CD8-positive, alpha-beta memory T cell (primary cell): ENCODE measurements at regions not wholly inside any gene's neighbourhood (a gene's known extent, or its start where the extent isn't known, plus 50 kb on each side); places are given as distances from the start of the nearest gene placed in this dataset.
"Not testable (repeated sequence)": the region's sequence is repeated elsewhere in the genome, so short reads cannot be mapped to it uniquely, and the experiment has no call there.

Experiments
- CTCF ChIA-PET: fragments of 350-600 bp; sonication (Branson Sonifier 250); formaldehyde crosslinking; loops from one replicate; lab custom pipeline; 2021; ENCODE audit warnings: antibody characterized with exemption; lab: Charles Lee
- POLR2A ChIA-PET: fragments of 350-600 bp; sonication (Branson Sonifier 250); formaldehyde crosslinking; loops from one replicate; lab custom pipeline; 2021; ENCODE audit warnings: antibody characterized with exemption; lab: Charles Lee
- DNase-seq, 5 donors: peaks; one replicate each; pipeline versions ENCODE4 v3.0.0 to v3.0.0-alpha.2; 2020 to 2022; ENCODE audit warnings: mixed read lengths in 1 of 5
- H3K27ac ChIP-seq: one replicate; pipeline ENCODE4 v1.7.0; 2013; ENCODE audit warnings: low read depth, mild to moderate bottlenecking, low read length, moderate library complexity
- H3K27me3 ChIP-seq: 2 replicates; pipeline ENCODE4 v1.7.0; 2013; ENCODE audit warnings: low read length, mild to moderate bottlenecking; ENCODE audit not compliant: insufficient read depth, poor library complexity, severe bottlenecking
- H3K36me3 ChIP-seq: 2 replicates; pipeline ENCODE4 v1.7.0; 2013; ENCODE audit warnings: mild to moderate bottlenecking, low read length, moderate library complexity; ENCODE audit not compliant: insufficient read depth
- H3K4me1 ChIP-seq: 2 replicates; pipeline ENCODE4 v1.7.0; 2013; ENCODE audit warnings: mild to moderate bottlenecking, low read length, moderate library complexity; ENCODE audit not compliant: insufficient read depth
- H3K4me3 ChIP-seq: 2 replicates; pipeline ENCODE4 v1.7.0; 2013; ENCODE audit warnings: mild to moderate bottlenecking, low read length
- H3K9me3 ChIP-seq: 2 replicates; pipeline ENCODE4 v1.7.0; 2013; ENCODE audit warnings: mild to moderate bottlenecking, low read length
- H3K27ac Mint-ChIP-seq, 8 donors: one replicate each; pipeline ENCODE4 v1.8.0; 2020 to 2021; ENCODE audit warnings: mixed read lengths in 8 of 8, mild to moderate bottlenecking in 6 of 8, inconsistent platforms in 3 of 8, moderate library complexity in 3 of 8
- H3K27me3 Mint-ChIP-seq, 2 donors: one replicate each; pipeline ENCODE4 v1.8.0; 2020 to 2021; ENCODE audit warnings: mixed read lengths in 2 of 2, mild to moderate bottlenecking in 1 of 2, moderate library complexity in 1 of 2
- H3K36me3 Mint-ChIP-seq, 3 donors: one replicate each; pipeline ENCODE4 v1.8.0; 2020 to 2021; ENCODE audit warnings: mixed read lengths in 3 of 3, inconsistent platforms in 1 of 3, mild to moderate bottlenecking in 1 of 3
- H3K4me1 Mint-ChIP-seq, 3 donors: one replicate each; pipeline ENCODE4 v1.8.0; 2020 to 2021; ENCODE audit warnings: mixed read lengths in 3 of 3, inconsistent platforms in 1 of 3, mild to moderate bottlenecking in 1 of 3
- H3K4me3 Mint-ChIP-seq, 7 donors: one replicate each; pipeline ENCODE4 v1.8.0; 2020 to 2021; ENCODE audit warnings: mixed read lengths in 7 of 7, mild to moderate bottlenecking in 6 of 7, moderate library complexity in 4 of 7, inconsistent platforms in 2 of 7
- H3K9me3 Mint-ChIP-seq, 5 donors: one replicate each; pipeline ENCODE4 v1.8.0; 2020 to 2022; ENCODE audit warnings: mixed read lengths in 5 of 5, mild to moderate bottlenecking in 3 of 5, moderate library complexity in 2 of 5, inconsistent platforms in 1 of 5

GRCh38 chr16:22688930-22689329 lies 125.0 kb upstream of the HS3ST2 start:
- Histone ChIP-seq H3K36me3 (no peaks in the 10 kb centered on the region), H3K27ac (no peak overlapping the region), H3K4me3 (no peak overlapping the region), H3K4me1 (no peaks in the 10 kb centered on the region), H3K27me3 (no peaks in the 10 kb centered on the region), H3K9me3 (no peaks in the 10 kb centered on the region)
- Mint-ChIP-seq H3K4me1 (peaks cover 6 to 9% (median 9%) of the 10 kb centered on the region in 3 donors), H3K36me3 (peaks cover 0 to 7% (median 0%) of the 10 kb centered on the region in 3 donors), H3K9me3 (peaks cover 3 to 10% (median 6%) of the 10 kb centered on the region in 5 donors), H3K27ac (no peak overlapping the region), H3K27me3 (peaks cover 2 to 9% of the 10 kb centered on the region in 2 donors), H3K4me3 (no peak overlapping the region)
- no peak for DNase-seq
- POLR2A ChIA-PET: no interaction called here
- CTCF ChIA-PET: no interaction called here

- Histone ChIP-seq H3K4me3 (no peak overlapping the region), H3K27ac (no peak overlapping the region), H3K9me3 (no peaks in the 10 kb centered on the region), H3K36me3 (no peaks in the 10 kb centered on the region), H3K4me1 (no peaks in the 10 kb centered on the region), H3K27me3 (no peaks in the 10 kb centered on the region)
- no peak overlapping the region for H3K4me3 Mint-ChIP-seq
- H3K27me3 Mint-ChIP-seq: peaks cover 0 to 6% of the 10 kb centered on the region in 2 donors
- H3K9me3 Mint-ChIP-seq: peaks cover 3 to 6% (median 5%) of the 10 kb centered on the region in 5 donors
- DNase-seq: no peak
- peaks cover 0 to 3% (median 0%) of the 10 kb centered on the region in 3 donors for H3K36me3 Mint-ChIP-seq
- no peak overlapping the region for H3K27ac Mint-ChIP-seq
- ChIA-PET POLR2A (no interaction called here), CTCF (no interaction called here)
- H3K4me1 Mint-ChIP-seq: no peaks in the 10 kb centered on the region
Measured at GRCh38 chr16:22691335-22691734, 122.6 kb upstream of the HS3ST2 start.

GRCh38 chr16:22692034-22692433 lies 121.9 kb upstream of the HS3ST2 start:
- H3K9me3 Mint-ChIP-seq: peaks cover under 1 to 5% (median 1%) of the 10 kb centered on the region in 5 donors
- no peaks in the 10 kb centered on the region for H3K9me3 ChIP-seq
- no peak overlapping the region for H3K4me3 ChIP-seq
- H3K27ac Mint-ChIP-seq: no peak overlapping the region
- H3K27me3 Mint-ChIP-seq: peaks cover 2 to 12% of the 10 kb centered on the region in 2 donors
- no peaks in the 10 kb centered on the region for H3K27me3 ChIP-seq
- no peak overlapping the region for H3K27ac ChIP-seq
- ChIA-PET POLR2A (no interaction called here), CTCF (no interaction called here)
- H3K4me3 Mint-ChIP-seq: no peak overlapping the region
- no peaks in the 10 kb centered on the region for H3K36me3 ChIP-seq
- peaks cover 0 to 1% (median 0%) of the 10 kb centered on the region in 3 donors for H3K36me3 Mint-ChIP-seq
- DNase-seq: no peak
- H3K4me1 Mint-ChIP-seq: no peaks in the 10 kb centered on the region
- H3K4me1 ChIP-seq: no peaks in the 10 kb centered on the region

- ChIA-PET POLR2A (no interaction called here), CTCF (no interaction called here)
- H3K9me3 Mint-ChIP-seq: no peaks in the 10 kb centered on the region
Measured at GRCh38 chr16:22692916-22693637, 120.9 kb upstream of the HS3ST2 start.

GRCh38 chr16:22693638-22694340 lies 120.2 kb upstream of the HS3ST2 start:
- CTCF ChIA-PET: no interaction called here
- Mint-ChIP-seq H3K4me1 (no peaks in the 10 kb centered on the region), H3K36me3 (no peaks in the 10 kb centered on the region), H3K27me3 (peaks cover 9 to 14% of the 10 kb centered on the region in 2 donors), H3K9me3 (no peaks in the 10 kb centered on the region), H3K4me3 (no peak overlapping the region), H3K27ac (no peak overlapping the region)
- Histone ChIP-seq H3K27me3 (no peaks in the 10 kb centered on the region), H3K4me1 (no peaks in the 10 kb centered on the region), H3K4me3 (no peak overlapping the region), H3K27ac (no peak overlapping the region), H3K36me3 (no peaks in the 10 kb centered on the region), H3K9me3 (no peaks in the 10 kb centered on the region)
- DNase-seq: no peak
- POLR2A ChIA-PET: no interaction called here

More at GRCh38 chr16:22692916-22693637, 120.9 kb upstream of the HS3ST2 start:
- Histone ChIP-seq H3K27ac (no peak overlapping the region), H3K4me1 (no peaks in the 10 kb centered on the region), H3K9me3 (no peaks in the 10 kb centered on the region), H3K4me3 (no peak overlapping the region), H3K27me3 (no peaks in the 10 kb centered on the region), H3K36me3 (no peaks in the 10 kb centered on the region)
- Mint-ChIP-seq H3K4me1 (no peaks in the 10 kb centered on the region), H3K4me3 (no peak overlapping the region), H3K27ac (no peak overlapping the region), H3K36me3 (no peaks in the 10 kb centered on the region), H3K27me3 (peaks cover 6 to 11% of the 10 kb centered on the region in 2 donors)
- DNase-seq: no peak

- ChIA-PET CTCF (no interaction called here), POLR2A (interaction anchor here (0.5 kb wide), 1 partner anchor 1164 kb away, joined by 3 read pairs; no protein-coding TSS in a partner anchor)
- Histone ChIP-seq H3K36me3 (no peaks in the 10 kb centered on the region), H3K27ac (no peak overlapping the region), H3K9me3 (no peaks in the 10 kb centered on the region), H3K4me3 (no peak overlapping the region), H3K27me3 (no peaks in the 10 kb centered on the region), H3K4me1 (no peaks in the 10 kb centered on the region)
- Mint-ChIP-seq H3K4me1 (no peaks in the 10 kb centered on the region), H3K27me3 (peaks cover 12 to 22% of the 10 kb centered on the region in 2 donors), H3K9me3 (no peaks in the 10 kb centered on the region), H3K4me3 (no peak overlapping the region), H3K27ac (no peak overlapping the region), H3K36me3 (no peaks in the 10 kb centered on the region)
- DNase-seq: no peak
Measured at GRCh38 chr16:22694887-22695382, 119.0 kb upstream of the HS3ST2 start.

GRCh38 chr16:22695773-22696172 lies 118.2 kb upstream of the HS3ST2 start:
- DNase-seq, H3K36me3 ChIP-seq, H3K4me3 Mint-ChIP-seq, H3K4me1 Mint-ChIP-seq, H3K4me3 ChIP-seq, H3K9me3 ChIP-seq, H3K9me3 Mint-ChIP-seq, POLR2A ChIA-PET, H3K27ac ChIP-seq, H3K27ac Mint-ChIP-seq, H3K27me3 ChIP-seq, H3K4me1 ChIP-seq, H3K36me3 Mint-ChIP-seq: not testable (repeated sequence)
- H3K27me3 Mint-ChIP-seq: peaks cover 12 to 25% of the 10 kb centered on the region in 2 donors
- CTCF ChIA-PET: interaction anchor here (1.1 kb wide), 2 partner anchors 1115 to 1119 kb away, joined by 3 read pairs; no protein-coding TSS in a partner anchor

- no peak overlapping the region for H3K4me3 ChIP-seq
- ChIA-PET POLR2A (no interaction called here), CTCF (no interaction called here)
- no peak overlapping the region for H3K27ac Mint-ChIP-seq
- no peaks in the 10 kb centered on the region for H3K36me3 Mint-ChIP-seq
- H3K9me3 ChIP-seq: no peaks in the 10 kb centered on the region
- H3K27me3 ChIP-seq: no peaks in the 10 kb centered on the region
- peaks cover 18 to 48% of the 10 kb centered on the region in 2 donors for H3K27me3 Mint-ChIP-seq
- no peaks in the 10 kb centered on the region for H3K4me1 Mint-ChIP-seq
- H3K9me3 Mint-ChIP-seq: peaks cover 0 to 5% (median 0%) of the 10 kb centered on the region in 5 donors
- H3K27ac ChIP-seq: no peak overlapping the region
- no peak overlapping the region for H3K4me3 Mint-ChIP-seq
- no peaks in the 10 kb centered on the region for H3K4me1 ChIP-seq
- DNase-seq: no peak
- no peaks in the 10 kb centered on the region for H3K36me3 ChIP-seq
Measured at GRCh38 chr16:22699356-22699755, 114.6 kb upstream of the HS3ST2 start.
